ENCODE measurements at regions not wholly inside any gene's neighbourhood (a gene's known extent, or its start where the extent isn't known, plus 50 kb on each side); places are given as distances from the start of the nearest gene placed in this dataset.

DNA sequence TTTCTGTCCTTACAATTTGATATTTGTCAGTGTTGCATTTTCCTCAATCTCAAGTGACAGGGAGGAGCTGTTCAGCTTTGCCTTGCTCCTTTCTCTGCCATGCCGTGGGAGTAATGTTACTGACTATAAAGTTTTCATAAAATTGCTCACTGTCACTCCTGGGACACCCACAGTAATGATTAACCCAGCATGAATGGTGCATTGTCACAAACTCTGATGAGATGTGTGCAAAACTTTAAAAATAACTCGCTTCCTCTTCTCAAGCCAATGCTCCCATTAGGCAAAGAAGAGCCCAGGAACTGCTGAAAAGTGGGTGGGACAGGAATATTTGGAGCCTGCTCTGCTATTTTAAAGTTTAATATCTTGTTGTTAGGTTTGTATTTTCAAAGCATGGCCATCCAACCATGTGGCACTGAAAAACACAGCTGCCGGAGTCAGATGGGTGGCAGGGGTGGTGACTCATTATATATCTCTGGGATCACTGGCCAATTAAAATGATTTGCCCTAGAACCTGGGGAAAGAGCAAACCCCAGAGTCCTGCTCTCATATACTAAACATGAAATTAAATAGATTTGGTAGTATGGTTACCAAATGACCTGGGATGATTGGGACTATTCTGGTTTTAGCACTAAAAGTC is 260.1 kb downstream of the BTBD3 start:
- TF ChIP-seq, protein P1, sequence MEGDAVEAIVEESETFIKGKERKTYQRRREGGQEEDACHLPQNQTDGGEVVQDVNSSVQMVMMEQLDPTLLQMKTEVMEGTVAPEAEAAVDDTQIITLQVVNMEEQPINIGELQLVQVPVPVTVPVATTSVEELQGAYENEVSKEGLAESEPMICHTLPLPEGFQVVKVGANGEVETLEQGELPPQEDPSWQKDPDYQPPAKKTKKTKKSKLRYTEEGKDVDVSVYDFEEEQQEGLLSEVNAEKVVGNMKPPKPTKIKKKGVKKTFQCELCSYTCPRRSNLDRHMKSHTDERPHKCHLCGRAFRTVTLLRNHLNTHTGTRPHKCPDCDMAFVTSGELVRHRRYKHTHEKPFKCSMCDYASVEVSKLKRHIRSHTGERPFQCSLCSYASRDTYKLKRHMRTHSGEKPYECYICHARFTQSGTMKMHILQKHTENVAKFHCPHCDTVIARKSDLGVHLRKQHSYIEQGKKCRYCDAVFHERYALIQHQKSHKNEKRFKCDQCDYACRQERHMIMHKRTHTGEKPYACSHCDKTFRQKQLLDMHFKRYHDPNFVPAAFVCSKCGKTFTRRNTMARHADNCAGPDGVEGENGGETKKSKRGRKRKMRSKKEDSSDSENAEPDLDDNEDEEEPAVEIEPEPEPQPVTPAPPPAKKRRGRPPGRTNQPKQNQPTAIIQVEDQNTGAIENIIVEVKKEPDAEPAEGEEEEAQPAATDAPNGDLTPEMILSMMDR (IDR thresholded peaks at IDR 0.05), result no peak
- TF ChIP-seq POLR2AphosphoS5 (IDR thresholded peaks at IDR 0.05) (no peak), EP300 (IDR thresholded peaks at IDR 0.05) (no peak)

Data from upper lobe of left lung (tissue), 4 donors.